DMS153 treated with DMSO at 0.1 percent for 48 hours (cell line): ENCODE measurements at regions not wholly inside any gene's neighbourhood (a gene's known extent, or its start where the extent isn't known, plus 50 kb on each side); places are given as distances from the start of the nearest gene placed in this dataset.

Experiments
- DNase-seq: peaks from one replicate; lab custom pipeline; 2025; ENCODE audit not compliant: unreplicated experiment; lab: John Stamatoyannopoulos, UW

- DNase-seq = no peak
Measured at GRCh38 chr5:173826086-173826427, 62.1 kb upstream of the CPEB4 start.

GRCh38 chr5:173826428-173827350 is 61.5 kb upstream of the CPEB4 start:
- no peak for DNase-seq

- DNase-seq = no peak
Measured at GRCh38 chr5:173828952-173829351, 59.2 kb upstream of the CPEB4 start.

- DNase-seq = no peak
Measured at GRCh38 chr5:173829826-173830225, 58.3 kb upstream of the CPEB4 start.

- no peak for DNase-seq
Measured at GRCh38 chr5:173830421-173830820, 57.7 kb upstream of the CPEB4 start.

GRCh38 chr5:173831196-173831914 is 56.8 kb upstream of the CPEB4 start:
- no peak for DNase-seq

- DNase-seq = no peak
Measured at GRCh38 chr5:173832386-173832785, 55.8 kb upstream of the CPEB4 start.

GRCh38 chr5:173833196-173833985 is 54.8 kb upstream of the CPEB4 start:
- DNase-seq = no peak

- DNase-seq = no peak
Measured at GRCh38 chr5:173834071-173834771, 53.9 kb upstream of the CPEB4 start.

- DNase-seq = no peak
Measured at GRCh38 chr5:173835131-173835530, 53.0 kb upstream of the CPEB4 start.

- no peak for DNase-seq
Measured at GRCh38 chr5:173835661-173836060, 52.5 kb upstream of the CPEB4 start.

GRCh38 chr5:173837654-173838053 is 50.5 kb upstream of the CPEB4 start:
- DNase-seq = no peak
